ENCODE measurements at regions not wholly inside any gene's neighbourhood (a gene's known extent, or its start where the extent isn't known, plus 50 kb on each side); places are given as distances from the start of the nearest gene placed in this dataset.

DNA sequence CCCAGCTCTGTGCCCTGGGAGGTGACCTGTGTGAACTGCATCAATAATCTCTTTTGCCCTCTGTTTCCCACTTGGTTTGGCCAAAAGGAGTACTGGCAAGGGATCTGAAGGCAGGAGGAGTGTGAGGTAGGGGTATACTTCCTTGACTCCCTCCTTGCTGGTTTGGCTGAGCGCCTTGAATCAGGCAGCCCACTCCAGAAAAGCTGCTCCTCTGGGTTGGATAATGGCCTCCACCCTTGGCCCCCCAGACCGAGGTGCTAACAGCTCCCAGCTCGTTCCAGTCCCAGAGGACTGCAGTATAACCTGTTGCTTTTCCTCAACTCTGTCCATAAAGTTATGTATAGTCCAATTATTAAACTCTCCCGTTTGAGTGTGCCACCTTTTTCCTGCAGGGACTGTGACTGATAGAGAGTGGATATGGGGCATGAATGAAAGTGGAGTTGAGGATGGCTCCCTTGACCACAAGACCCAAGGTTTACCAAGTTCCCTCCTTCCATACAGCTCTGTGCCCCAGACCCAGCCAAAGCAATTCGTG is 88.2 kb upstream of the HAND1 start:
- Mint-ChIP-seq H3K4me1 (no peaks in the 10 kb centered on the region), H3K27ac (no peak overlapping the region), H3K4me3 (no peak overlapping the region), H3K27me3 (peaks cover 7% of the 10 kb centered on the region), H3K36me3 (ENCODE audit: low read depth) (no peaks in the 10 kb centered on the region), H3K9me3 (no peaks in the 10 kb centered on the region)
- DNase-seq = no peak
- ChIA-PET CTCF (no interaction called here), POLR2A (no interaction called here)

DNA sequence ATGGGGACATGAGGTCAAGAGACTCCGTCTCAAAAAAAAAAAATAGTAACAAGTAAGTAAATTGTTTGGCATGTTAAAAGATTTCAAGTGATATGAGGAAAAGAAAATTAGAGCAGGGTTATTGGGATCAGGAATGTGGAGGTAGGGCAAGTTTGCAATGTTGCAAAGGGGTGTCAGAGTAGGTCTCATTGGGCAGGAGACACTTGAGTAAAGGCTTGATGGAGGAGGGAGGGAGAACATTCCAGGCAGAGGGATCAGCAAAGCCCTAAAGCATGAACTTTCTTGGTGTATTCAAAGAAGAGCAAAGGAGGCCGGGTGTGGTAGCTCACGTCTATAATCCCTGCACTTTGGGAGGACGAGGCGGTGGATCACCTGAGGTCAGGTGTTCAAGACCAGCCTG is 87.1 kb upstream of the HAND1 start:
- Mint-ChIP-seq H3K9me3 (no peaks in the 10 kb centered on the region), H3K36me3 (ENCODE audit: low read depth) (no peaks in the 10 kb centered on the region), H3K27ac (no peak overlapping the region), H3K27me3 (peaks cover 8% of the 10 kb centered on the region), H3K4me1 (no peaks in the 10 kb centered on the region), H3K4me3 (no peak overlapping the region)
- ChIA-PET CTCF (no interaction called here), POLR2A (no interaction called here)
- no peak for DNase-seq

DNA sequence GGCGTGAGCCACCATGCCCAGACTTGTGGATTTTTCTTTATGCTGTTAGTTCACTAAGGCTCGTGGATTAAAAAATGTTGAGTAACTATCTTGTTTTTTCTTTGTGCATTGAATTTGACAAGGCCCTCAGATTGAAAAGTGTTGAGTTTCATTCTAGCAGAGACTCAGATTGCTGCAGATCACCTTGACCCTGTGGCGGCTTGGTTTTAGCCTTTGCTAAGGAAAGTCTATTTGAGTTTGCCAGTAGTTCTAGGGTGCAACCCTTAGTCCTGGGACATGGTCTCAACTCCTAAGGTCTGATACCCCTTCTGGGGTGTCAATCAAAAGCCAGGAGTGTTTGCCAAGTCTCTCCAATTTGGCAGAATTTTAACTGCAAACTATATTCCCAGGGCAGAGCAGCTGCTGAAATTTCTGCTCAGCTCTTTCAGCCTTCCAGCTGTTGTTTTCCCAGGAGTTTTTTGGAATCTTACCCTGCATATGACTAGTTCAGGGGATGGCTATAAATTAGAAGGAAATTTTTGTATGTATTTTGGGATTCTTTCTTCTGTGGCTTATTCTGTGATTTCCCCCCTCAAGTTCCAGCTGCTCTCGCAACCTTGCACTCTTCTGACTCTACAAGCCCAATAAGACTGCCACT is 84.3 kb upstream of the HAND1 start:
- Mint-ChIP-seq H3K27me3 (peaks cover 19% of the 10 kb centered on the region), H3K9me3 (no peaks in the 10 kb centered on the region), H3K27ac (no peak overlapping the region), H3K36me3 (ENCODE audit: low read depth) (no peaks in the 10 kb centered on the region), H3K4me1 (no peaks in the 10 kb centered on the region), H3K4me3 (no peak overlapping the region)
- ChIA-PET CTCF (no interaction called here), POLR2A (no interaction called here)
- DNase-seq = no peak

DNA sequence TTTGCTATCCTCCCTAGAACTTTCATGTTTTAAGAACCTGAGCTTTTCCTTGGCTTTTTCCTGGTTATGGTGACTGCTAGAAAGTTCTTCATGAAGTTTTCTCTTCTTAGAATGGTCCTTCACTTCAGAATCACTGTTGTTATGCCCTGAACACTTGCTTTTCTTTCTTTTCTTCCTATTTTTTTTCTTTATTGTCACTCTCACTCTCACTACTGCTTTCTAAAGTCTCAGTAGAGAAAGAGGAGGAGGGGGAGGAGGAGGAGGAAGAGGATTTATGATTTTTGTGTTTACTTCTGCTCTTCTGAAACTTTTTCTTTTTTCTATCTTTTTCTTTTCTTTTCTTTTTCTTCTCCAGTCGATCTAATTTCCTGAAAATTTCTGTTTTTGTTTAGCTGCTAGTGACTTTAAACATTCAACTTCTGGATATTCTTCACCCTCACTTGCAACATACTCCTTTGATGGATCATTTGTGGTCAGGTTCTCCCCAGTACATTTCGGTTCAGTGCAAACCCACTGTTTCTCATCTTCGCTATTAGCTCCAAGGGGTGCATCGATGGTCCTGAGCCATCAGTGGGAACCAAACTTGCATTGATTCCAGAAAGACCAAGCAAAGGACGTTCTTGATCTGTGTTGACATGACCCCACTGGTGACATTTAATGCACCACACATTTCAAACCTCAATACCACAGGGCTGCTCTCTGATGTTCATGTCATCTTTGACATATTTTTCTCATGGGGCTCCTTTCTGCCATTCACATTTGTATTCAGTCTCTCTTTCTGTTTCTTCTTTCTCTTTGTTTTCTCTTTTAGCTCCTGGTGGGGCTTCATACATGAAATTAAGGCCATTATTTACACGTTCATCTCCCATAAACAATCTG is 81.6 kb upstream of the HAND1 start:
- ChIA-PET CTCF (interaction anchor here (1.5 kb wide), 1 partner anchor 91 kb away, joined by 3 read pairs; no protein-coding TSS in a partner anchor), POLR2A (no interaction called here)
- DNase-seq = no peak
- no peaks in the 10 kb centered on the region for H3K9me3 Mint-ChIP-seq
- H3K4me1 Mint-ChIP-seq = no peaks in the 10 kb centered on the region
- no peak overlapping the region for H3K27ac Mint-ChIP-seq
- peaks cover 16% of the 10 kb centered on the region for H3K27me3 Mint-ChIP-seq
- no peaks in the 10 kb centered on the region for H3K36me3 Mint-ChIP-seq (ENCODE audit: low read depth)
- H3K4me3 Mint-ChIP-seq = no peak overlapping the region

DNA sequence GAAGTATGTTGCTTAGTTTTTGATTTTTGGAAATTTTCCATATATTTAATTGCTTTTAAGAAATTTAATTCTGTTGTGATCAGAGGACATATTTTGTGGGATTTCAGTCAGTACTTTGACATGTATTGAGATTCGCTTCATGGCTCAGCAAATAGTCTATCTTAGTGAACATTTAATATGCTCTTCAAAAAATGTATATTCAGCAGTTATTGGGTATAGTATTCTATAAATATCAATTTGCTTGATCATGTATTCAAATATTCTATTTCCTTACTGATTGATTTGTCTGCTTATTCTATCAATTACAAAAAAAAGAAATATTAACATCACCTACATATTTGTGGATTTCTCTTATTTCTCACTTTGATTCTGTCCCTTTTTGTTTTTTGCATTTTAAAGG is 79.5 kb upstream of the HAND1 start:
- H3K36me3 Mint-ChIP-seq (ENCODE audit: low read depth) = no peaks in the 10 kb centered on the region
- DNase-seq = no peak
- POLR2A ChIA-PET = no interaction called here
- no peak overlapping the region for H3K4me3 Mint-ChIP-seq
- H3K9me3 Mint-ChIP-seq = peaks cover 6% of the 10 kb centered on the region
- no peaks in the 10 kb centered on the region for H3K4me1 Mint-ChIP-seq
- CTCF ChIA-PET = no interaction called here
- H3K27me3 Mint-ChIP-seq = peaks cover 12% of the 10 kb centered on the region
- no peak overlapping the region for H3K27ac Mint-ChIP-seq

DNA sequence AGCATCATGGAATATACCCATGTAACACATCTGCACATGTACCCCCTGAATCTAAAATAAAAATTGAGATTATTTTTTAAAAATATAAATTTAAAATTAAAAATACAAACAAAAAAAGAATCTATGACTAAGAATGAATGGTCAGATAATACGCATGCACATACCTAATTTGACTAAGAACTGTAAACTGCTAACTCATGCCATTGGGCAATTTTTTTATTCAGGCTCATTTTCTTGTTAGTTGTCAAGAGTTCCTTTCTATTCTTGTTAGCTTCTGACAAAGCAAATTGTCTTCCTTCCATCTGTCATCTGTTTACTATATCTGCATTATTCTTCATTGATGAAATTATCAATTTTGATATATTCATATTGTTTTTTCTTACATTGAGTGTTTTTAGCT is 69.5 kb upstream of the HAND1 start:
- H3K9me3 Mint-ChIP-seq = peaks cover 2% of the 10 kb centered on the region
- POLR2A ChIA-PET = no interaction called here
- no peaks in the 10 kb centered on the region for H3K36me3 Mint-ChIP-seq (ENCODE audit: low read depth)
- H3K27me3 Mint-ChIP-seq = peaks cover 24% of the 10 kb centered on the region
- H3K4me3 Mint-ChIP-seq = no peak overlapping the region
- H3K4me1 Mint-ChIP-seq = no peaks in the 10 kb centered on the region
- no peak for DNase-seq
- no peak overlapping the region for H3K27ac Mint-ChIP-seq
- CTCF ChIA-PET = interaction anchor here (0.8 to 1.5 kb wide), 3 partner anchors 12 to 79 kb away, joined by 3 read pairs; no protein-coding TSS in a partner anchor

DNA sequence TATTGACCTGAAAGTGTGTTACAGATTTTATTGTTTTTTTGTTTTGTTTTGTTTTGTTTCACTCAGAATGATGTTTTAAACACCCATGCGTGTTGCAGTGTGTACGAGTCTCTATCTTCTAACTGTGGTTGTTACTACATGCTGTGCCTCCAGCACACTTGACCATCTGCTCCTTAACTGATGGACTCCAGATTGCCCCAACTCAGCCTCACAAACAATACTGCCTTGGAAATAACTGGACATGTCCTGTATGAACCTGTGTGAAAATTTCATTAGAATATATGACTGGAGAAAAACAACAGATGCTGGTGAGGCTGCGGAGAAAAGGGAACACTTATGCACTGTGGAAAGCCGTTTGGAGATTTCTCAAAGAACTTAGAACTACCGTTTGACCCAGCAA is 68.7 kb upstream of the HAND1 start:
- Mint-ChIP-seq H3K4me1 (no peaks in the 10 kb centered on the region), H3K9me3 (peaks cover 2% of the 10 kb centered on the region), H3K36me3 (ENCODE audit: low read depth) (no peaks in the 10 kb centered on the region), H3K4me3 (no peak overlapping the region), H3K27ac (no peak overlapping the region), H3K27me3 (peaks cover 24% of the 10 kb centered on the region)
- DNase-seq = no peak
- ChIA-PET POLR2A (no interaction called here), CTCF (no interaction called here)

DNA sequence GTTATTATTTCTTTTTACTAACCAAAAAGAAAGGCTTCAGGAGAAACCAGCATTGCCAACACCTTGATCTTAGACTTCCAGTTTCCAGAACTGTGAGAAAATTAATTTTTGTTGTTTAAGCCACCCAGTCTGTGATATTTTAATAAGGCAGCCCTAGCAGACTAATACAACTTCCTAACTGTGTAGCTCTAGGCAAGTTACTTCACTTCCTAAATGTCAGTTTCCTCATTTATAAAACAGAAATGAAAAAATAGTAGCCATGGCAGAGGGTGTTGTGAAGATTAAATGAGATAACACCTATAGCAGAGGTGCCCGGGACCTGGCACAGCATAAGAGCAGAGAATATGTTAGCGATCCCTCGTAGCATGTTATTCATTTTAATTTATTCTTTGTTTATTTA is 66.6 kb upstream of the HAND1 start:
- Mint-ChIP-seq H3K27me3 (peaks cover 17% of the 10 kb centered on the region), H3K4me1 (no peaks in the 10 kb centered on the region), H3K36me3 (ENCODE audit: low read depth) (no peaks in the 10 kb centered on the region), H3K4me3 (no peak overlapping the region), H3K27ac (no peak overlapping the region), H3K9me3 (no peaks in the 10 kb centered on the region)
- ChIA-PET CTCF (no interaction called here), POLR2A (no interaction called here)
- no peak for DNase-seq

DNA sequence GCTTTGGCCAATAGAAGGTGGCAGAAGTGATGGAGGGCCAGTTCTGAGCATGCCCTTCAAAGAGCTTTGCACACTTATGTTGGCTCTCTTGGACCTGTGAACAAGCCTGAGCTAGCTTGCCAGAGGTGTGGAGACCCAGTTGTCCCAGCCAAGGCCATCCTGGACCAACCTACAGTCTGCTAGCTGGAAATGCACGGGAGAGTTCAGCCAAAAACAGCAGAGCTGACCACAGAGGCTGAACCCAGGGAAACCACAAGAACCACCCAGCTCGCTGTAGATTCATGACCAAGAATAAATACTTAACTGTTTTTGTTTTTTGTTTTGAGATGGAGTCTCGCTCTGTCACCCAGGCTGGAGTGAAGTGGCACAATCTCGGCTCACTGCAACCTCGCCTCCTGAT is 65.4 kb upstream of the HAND1 start:
- ChIA-PET POLR2A (no interaction called here), CTCF (interaction anchor here (0.6 kb wide), 1 partner anchor 1967 kb away, joined by 4 read pairs; no protein-coding TSS in a partner anchor)
- Mint-ChIP-seq H3K4me3 (no peak overlapping the region), H3K27ac (no peak overlapping the region), H3K4me1 (no peaks in the 10 kb centered on the region), H3K9me3 (no peaks in the 10 kb centered on the region), H3K36me3 (ENCODE audit: low read depth) (no peaks in the 10 kb centered on the region), H3K27me3 (peaks cover 11% of the 10 kb centered on the region)
- DNase-seq = no peak

DNA sequence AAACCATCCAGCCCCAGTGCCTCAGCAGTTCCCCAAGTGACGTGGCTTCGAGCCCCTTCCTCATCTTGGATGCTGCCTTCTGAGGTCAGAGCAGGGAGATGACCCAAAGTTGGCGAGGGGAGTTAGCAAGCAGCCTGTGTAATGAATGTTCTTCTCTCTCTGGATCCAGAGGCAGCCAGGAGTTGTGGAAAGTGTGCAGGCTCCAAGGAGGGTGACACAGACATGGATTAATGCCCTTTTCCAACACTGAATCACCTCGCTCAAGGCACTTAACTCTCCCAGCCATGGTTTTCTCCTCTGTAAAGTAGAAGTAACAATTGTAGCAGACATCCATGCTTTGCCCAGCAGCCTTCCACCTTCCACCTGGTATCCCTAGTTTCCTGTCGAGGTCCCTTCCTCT is 64.6 kb upstream of the HAND1 start:
- no peak overlapping the region for H3K27ac Mint-ChIP-seq
- POLR2A ChIA-PET = no interaction called here
- H3K27me3 Mint-ChIP-seq = peaks cover 11% of the 10 kb centered on the region

DNA sequence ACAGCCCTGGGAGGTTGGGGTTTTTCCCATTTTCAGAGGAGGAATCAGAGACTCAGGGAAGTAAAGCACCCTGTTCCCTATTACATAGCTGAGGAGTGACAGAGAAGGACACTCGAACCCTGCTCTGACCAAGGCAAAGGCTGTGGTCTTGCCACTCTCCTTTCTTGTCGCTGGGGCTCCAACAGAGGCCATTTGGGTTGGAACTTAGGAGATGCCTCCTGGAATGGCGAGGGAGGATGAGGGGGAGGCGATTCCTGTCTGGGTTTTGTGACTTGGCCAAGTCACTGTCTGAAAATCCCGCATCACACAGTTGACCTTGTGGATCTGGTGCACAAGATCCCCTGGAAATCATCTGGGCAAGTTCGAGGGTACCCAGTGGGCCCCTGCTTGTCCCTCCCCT is 64.0 kb upstream of the HAND1 start:
- Mint-ChIP-seq H3K27me3 (peaks cover 12% of the 10 kb centered on the region), H3K4me1 (no peaks in the 10 kb centered on the region), H3K36me3 (ENCODE audit: low read depth) (no peaks in the 10 kb centered on the region), H3K4me3 (no peak overlapping the region), H3K9me3 (no peaks in the 10 kb centered on the region), H3K27ac (no peak overlapping the region)
- CTCF ChIA-PET = interaction anchor here (1.1 kb wide), 1 partner anchor 13 kb away, joined by 3 read pairs; no protein-coding TSS in a partner anchor
- no peak for DNase-seq
- POLR2A ChIA-PET = no interaction called here

More for the DNA sequence above, 64.6 kb upstream of the HAND1 start:
- no peak overlapping the region for H3K4me3 Mint-ChIP-seq
- H3K36me3 Mint-ChIP-seq (ENCODE audit: low read depth) = no peaks in the 10 kb centered on the region
- DNase-seq = no peak
- CTCF ChIA-PET = no interaction called here
- no peaks in the 10 kb centered on the region for H3K4me1 Mint-ChIP-seq
- no peaks in the 10 kb centered on the region for H3K9me3 Mint-ChIP-seq

DNA sequence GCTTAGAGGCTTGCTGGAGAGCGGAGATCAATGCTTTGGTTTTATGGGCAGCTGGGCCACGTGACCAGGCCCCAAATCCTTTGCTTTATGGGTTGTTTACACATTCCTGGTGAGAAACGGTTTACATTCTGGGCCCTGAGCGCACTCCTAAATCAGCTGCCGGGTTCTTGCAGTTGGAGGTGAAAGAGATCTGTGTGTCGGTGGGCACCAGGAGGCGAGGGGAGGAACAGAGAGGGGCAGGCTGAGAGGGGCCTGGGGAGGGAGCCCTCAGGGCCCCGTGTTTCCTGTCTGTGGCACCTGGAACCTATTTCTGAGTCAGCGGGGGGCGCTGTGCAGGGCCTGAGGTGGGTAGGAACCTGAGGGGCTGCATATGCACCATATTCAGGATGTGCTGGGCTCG is 63.5 kb upstream of the HAND1 start:
- Mint-ChIP-seq H3K27me3 (peaks cover 12% of the 10 kb centered on the region), H3K9me3 (no peaks in the 10 kb centered on the region), H3K4me3 (no peak overlapping the region), H3K27ac (no peak overlapping the region), H3K4me1 (no peaks in the 10 kb centered on the region), H3K36me3 (ENCODE audit: low read depth) (no peaks in the 10 kb centered on the region)
- ChIA-PET POLR2A (no interaction called here), CTCF (interaction anchor here (1.1 kb wide), 1 partner anchor 12 kb away, joined by 3 read pairs; no protein-coding TSS in a partner anchor)
- DNase-seq = no peak

DNA sequence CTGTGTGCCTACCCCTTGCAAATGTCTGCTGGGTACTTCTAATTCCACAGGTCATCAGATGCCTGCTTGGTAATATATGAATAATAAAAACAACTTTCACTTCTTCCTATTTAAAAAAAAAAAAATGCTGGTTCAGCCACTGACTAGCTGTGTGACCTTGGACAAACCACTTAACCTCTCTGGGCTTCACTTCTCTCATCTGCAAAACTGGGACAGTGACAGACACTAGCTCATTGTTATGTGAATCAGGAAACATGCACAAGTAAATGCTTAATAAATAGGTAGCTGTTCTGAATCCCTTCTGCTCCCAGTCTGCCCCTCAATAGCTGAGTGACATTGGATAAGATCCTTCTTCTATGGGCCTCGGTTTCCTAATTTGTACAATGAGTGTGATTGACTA is 62.6 kb upstream of the HAND1 start:
- H3K27ac Mint-ChIP-seq = no peak overlapping the region
- peaks cover 12% of the 10 kb centered on the region for H3K27me3 Mint-ChIP-seq
- DNase-seq = no peak
- no peaks in the 10 kb centered on the region for H3K4me1 Mint-ChIP-seq
- H3K4me3 Mint-ChIP-seq = no peak overlapping the region
- H3K9me3 Mint-ChIP-seq = no peaks in the 10 kb centered on the region
- ChIA-PET CTCF (interaction anchor here (1.1 to 1.2 kb wide), 2 partner anchors 11 to 20 kb away, joined by 3 to 5 read pairs; no protein-coding TSS in a partner anchor), POLR2A (no interaction called here)
- H3K36me3 Mint-ChIP-seq (ENCODE audit: low read depth) = no peaks in the 10 kb centered on the region

Data from activated CD4-positive, alpha-beta memory T cell treated with anti-CD3 and anti-CD28 coated beads, Interleukin-2, amount 10 ng/mL, durations not matched to agents 7 days and 5 days (primary cell).